ENCODE measurements at regions not wholly inside any gene's neighbourhood (a gene's known extent, or its start where the extent isn't known, plus 50 kb on each side); places are given as distances from the start of the nearest gene placed in this dataset.

DNA sequence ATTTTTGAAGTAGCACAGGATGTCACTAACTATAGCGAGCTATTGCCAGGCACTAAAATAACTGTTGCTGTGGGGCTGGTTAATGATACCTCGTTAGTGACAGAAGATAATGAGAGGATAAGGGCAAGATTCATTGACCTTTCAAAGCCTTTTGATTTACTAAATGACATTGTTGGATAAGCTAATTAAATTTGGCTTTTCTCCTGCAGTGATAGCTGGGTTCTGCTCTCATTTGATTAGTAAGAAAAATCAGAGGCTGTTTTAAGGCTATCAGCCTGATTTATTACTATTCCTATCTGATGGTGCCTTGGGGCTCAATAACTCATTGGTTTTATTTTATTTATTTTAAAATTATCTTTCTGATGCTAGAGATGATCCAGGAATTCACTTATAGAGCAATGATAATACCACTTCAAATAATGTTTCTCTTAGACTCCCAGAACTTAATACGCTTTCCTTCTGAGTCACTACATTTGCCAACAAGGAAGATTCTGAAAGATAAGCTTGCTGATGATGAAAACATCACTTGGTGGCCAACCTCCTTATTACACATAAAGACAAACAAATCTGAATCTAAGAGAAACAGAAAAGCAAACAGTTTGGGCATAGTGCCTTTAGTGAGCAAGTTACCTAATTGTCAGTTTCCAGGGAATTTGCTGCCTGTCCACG is 501.3 kb upstream of the ARGLU1 start:
- POLR2A ChIA-PET, result no interaction called here
- TF ChIP-seq, protein P1, sequence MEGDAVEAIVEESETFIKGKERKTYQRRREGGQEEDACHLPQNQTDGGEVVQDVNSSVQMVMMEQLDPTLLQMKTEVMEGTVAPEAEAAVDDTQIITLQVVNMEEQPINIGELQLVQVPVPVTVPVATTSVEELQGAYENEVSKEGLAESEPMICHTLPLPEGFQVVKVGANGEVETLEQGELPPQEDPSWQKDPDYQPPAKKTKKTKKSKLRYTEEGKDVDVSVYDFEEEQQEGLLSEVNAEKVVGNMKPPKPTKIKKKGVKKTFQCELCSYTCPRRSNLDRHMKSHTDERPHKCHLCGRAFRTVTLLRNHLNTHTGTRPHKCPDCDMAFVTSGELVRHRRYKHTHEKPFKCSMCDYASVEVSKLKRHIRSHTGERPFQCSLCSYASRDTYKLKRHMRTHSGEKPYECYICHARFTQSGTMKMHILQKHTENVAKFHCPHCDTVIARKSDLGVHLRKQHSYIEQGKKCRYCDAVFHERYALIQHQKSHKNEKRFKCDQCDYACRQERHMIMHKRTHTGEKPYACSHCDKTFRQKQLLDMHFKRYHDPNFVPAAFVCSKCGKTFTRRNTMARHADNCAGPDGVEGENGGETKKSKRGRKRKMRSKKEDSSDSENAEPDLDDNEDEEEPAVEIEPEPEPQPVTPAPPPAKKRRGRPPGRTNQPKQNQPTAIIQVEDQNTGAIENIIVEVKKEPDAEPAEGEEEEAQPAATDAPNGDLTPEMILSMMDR (IDR thresholded peaks at IDR 0.05; ENCODE audit: insufficient read depth, low read depth, low read length), result no peak
- no peak for DNase-seq (ENCODE audit: low read depth)
- Histone ChIP-seq H3K27me3 (ENCODE audit: control insufficient read depth, insufficient read depth, low read length) (no peaks in the 10 kb centered on the region), H3K36me3 (ENCODE audit: control insufficient read depth, insufficient read depth, low read length) (no peaks in the 10 kb centered on the region), H3K4me3 (ENCODE audit: low read depth, low read length) (no peak overlapping the region)
- CTCF ChIA-PET, result no interaction called here

DNA sequence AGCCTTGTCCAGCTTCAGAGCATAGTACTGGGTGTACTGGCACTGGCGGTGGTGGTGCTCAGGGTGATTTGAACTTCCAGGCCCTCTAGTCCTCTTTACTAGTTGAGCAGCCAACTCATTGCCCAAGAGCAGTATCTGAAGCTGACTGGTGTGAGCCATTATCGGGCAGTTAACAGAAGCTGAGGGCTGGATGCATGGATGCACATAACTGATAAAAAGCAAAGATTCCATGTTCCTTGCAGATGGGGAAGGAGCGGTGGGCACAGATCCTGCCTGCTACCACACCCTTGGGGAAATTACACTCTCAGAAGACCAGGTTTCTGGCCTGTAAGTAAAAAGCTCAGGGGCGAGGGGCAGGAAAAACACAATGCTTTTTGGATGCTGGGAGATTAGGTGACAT is 499.4 kb upstream of the ARGLU1 start:
- Histone ChIP-seq H3K4me3 (ENCODE audit: low read depth, low read length) (no peak overlapping the region), H3K27me3 (ENCODE audit: control insufficient read depth, insufficient read depth, low read length) (no peaks in the 10 kb centered on the region), H3K36me3 (ENCODE audit: control insufficient read depth, insufficient read depth, low read length) (no peaks in the 10 kb centered on the region)
- ChIA-PET CTCF (interaction anchor here (1.7 kb wide), 1 partner anchor 9 kb away, joined by 3 read pairs; no protein-coding TSS in a partner anchor), POLR2A (interaction anchor here (0.5 kb wide), 1 partner anchor 1595 kb away, joined by 3 read pairs; no protein-coding TSS in a partner anchor)
- TF ChIP-seq, protein P1 (IDR thresholded peaks at IDR 0.05; ENCODE audit: insufficient read depth, low read depth, low read length), result no peak
- no peak for DNase-seq (ENCODE audit: low read depth)

DNA sequence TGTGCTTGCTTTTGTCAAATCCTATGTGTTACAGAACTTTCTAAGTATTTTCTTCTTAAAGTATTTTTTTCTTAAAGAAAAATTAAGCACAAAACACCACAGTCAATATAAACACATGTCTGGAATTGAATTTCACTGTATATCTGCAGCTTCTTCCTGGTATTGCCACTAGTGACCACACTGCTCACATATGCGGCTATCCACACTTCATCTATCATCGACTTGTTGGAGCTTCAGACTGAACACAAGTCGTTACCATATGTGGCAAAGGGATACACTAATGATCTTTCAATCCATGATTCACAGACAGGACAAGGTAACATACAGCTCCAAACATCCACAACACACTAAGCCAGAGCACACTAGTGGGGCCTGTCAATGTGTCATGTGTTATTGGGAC is 498.4 kb upstream of the ARGLU1 start:
- ChIA-PET CTCF (interaction anchor here (0.7 to 1.7 kb wide), 2 partner anchors 10 to 43 kb away, joined by 3 read pairs; no protein-coding TSS in a partner anchor), POLR2A (no interaction called here)
- DNase-seq (ENCODE audit: low read depth), result no peak
- Histone ChIP-seq H3K36me3 (ENCODE audit: control insufficient read depth, insufficient read depth, low read length) (no peaks in the 10 kb centered on the region), H3K4me3 (ENCODE audit: low read depth, low read length) (no peak overlapping the region), H3K27me3 (ENCODE audit: control insufficient read depth, insufficient read depth, low read length) (no peaks in the 10 kb centered on the region)
- TF ChIP-seq, protein P1 (IDR thresholded peaks at IDR 0.05; ENCODE audit: insufficient read depth, low read depth, low read length), result no peak

DNA sequence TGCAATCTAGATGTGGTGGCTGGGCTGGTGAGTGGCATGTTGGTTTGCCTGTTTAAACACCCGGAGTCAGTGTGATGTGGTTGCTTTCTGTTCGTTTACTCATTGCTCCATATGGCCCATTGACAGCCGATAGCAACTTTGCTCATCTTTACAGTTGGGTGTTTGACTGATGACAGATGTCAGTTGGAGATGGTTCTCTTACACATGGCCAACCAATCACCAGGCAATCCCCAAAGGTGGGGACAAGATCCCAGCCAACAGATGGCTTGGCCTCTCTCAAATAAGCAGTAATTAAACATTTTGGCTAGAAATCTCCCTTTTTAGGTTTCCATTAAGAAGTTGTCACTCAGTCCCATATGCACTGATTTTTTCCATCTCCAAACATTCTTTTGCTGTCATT is 497.1 kb upstream of the ARGLU1 start:
- DNase-seq (ENCODE audit: low read depth), result no peak
- ChIA-PET CTCF (no interaction called here), POLR2A (no interaction called here)
- TF ChIP-seq, protein P1 (IDR thresholded peaks at IDR 0.05; ENCODE audit: insufficient read depth, low read depth, low read length), result no peak
- H3K27me3 ChIP-seq (ENCODE audit: control insufficient read depth, insufficient read depth, low read length), result no peaks in the 10 kb centered on the region
- H3K4me3 ChIP-seq (ENCODE audit: low read depth, low read length), result no peak overlapping the region
- H3K36me3 ChIP-seq (ENCODE audit: control insufficient read depth, insufficient read depth, low read length), result no peaks in the 10 kb centered on the region

DNA sequence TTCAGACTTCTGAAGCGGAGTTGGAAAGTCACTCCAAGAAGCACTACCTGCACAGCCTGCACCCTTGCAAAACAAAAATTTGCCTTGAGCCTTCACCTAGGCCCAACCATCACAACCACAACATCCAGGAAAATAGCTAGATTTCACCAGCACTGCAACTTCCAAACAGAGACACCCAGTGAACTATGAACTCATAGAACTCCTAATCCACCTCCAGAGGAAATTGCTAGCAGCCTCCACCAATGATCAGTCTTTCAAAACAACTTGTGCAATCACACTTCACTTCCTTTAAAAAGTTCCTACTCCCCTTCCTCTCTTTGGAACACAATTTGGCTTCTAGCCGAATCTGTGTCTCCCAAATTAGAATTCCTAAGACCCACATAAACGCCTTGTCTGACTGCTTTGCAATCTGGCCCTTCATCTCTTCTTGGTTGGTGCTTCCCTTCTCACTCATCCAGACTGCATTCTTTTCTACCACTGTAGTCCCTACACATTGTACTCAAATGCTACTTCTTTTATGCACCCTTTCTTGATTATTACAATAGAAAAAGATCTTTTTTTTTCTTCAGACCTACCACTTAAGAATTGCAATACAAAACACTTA is 489.2 kb upstream of the ARGLU1 start:
- TF ChIP-seq, protein P1 (IDR thresholded peaks at IDR 0.05; ENCODE audit: insufficient read depth, low read depth, low read length), result no peak
- ChIA-PET POLR2A (no interaction called here), CTCF (no interaction called here)
- Histone ChIP-seq H3K4me3 (ENCODE audit: low read depth, low read length) (no peak overlapping the region), H3K36me3 (ENCODE audit: control insufficient read depth, insufficient read depth, low read length) (no peaks in the 10 kb centered on the region), H3K27me3 (ENCODE audit: control insufficient read depth, insufficient read depth, low read length) (no peaks in the 10 kb centered on the region)
- DNase-seq (ENCODE audit: low read depth), result no peak

Data from BJ (cell line).